Keratinocyte (primary cell): ENCODE measurements at regions not wholly inside any gene's neighbourhood (a gene's known extent, or its start where the extent isn't known, plus 50 kb on each side); places are given as distances from the start of the nearest gene placed in this dataset.
"Not testable (repeated sequence)": the region's sequence is repeated elsewhere in the genome, so short reads cannot be mapped to it uniquely, and the experiment has no call there.

Experiments
- EZH2 ChIP-seq: IDR thresholded peaks from one replicate; pipeline ENCODE4 v1.6.1; 2012; ENCODE audit warnings: inconsistent platforms, mild to moderate bottlenecking, low read length, moderate library complexity
- TF ChIP-seq, protein P1 (sequence below), 3 experiments: IDR thresholded peaks in 1 of 3; conservative IDR thresholded peaks in 1 of 3; optimal IDR thresholded peaks in 1 of 3; 2 replicates in 2 of 3; 3 replicates in 1 of 3; pipeline versions ENCODE3 to v1.5.1; 2011; ENCODE audit warnings: low read length in 3 of 3, mild to moderate bottlenecking in 3 of 3, moderate library complexity in 2 of 3, control low read depth in 1 of 3, inconsistent platforms in 1 of 3; ENCODE audit not compliant: insufficient read depth in 2 of 3; ENCODE audit errors: extremely low read depth in 1 of 3

- TF ChIP-seq, protein P1, sequence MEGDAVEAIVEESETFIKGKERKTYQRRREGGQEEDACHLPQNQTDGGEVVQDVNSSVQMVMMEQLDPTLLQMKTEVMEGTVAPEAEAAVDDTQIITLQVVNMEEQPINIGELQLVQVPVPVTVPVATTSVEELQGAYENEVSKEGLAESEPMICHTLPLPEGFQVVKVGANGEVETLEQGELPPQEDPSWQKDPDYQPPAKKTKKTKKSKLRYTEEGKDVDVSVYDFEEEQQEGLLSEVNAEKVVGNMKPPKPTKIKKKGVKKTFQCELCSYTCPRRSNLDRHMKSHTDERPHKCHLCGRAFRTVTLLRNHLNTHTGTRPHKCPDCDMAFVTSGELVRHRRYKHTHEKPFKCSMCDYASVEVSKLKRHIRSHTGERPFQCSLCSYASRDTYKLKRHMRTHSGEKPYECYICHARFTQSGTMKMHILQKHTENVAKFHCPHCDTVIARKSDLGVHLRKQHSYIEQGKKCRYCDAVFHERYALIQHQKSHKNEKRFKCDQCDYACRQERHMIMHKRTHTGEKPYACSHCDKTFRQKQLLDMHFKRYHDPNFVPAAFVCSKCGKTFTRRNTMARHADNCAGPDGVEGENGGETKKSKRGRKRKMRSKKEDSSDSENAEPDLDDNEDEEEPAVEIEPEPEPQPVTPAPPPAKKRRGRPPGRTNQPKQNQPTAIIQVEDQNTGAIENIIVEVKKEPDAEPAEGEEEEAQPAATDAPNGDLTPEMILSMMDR (optimal IDR thresholded peaks at IDR 0.05 in 1 of 3, IDR thresholded peaks at IDR 0.05 in 1 of 3, conservative IDR thresholded peaks at IDR 0.05 in 1 of 3; ENCODE audit: extremely low read depth in 1 of 3, insufficient read depth in 2 of 3, low read length in 3 of 3): not testable (repeated sequence)
- not testable (repeated sequence) for TF ChIP-seq EZH2
These were observed 208.8 kb downstream of the LAT start for GRCh38 chr16:29193634-29194033.
